NCI-H446 treated with DMSO at 0.1 percent for 48 hours (cell line): ENCODE measurements at regions not wholly inside any gene's neighbourhood (a gene's known extent, or its start where the extent isn't known, plus 50 kb on each side); places are given as distances from the start of the nearest gene placed in this dataset.

ENCODE experiments used
- DNase-seq: peaks from one replicate; lab custom pipeline; 2025; lab: John Stamatoyannopoulos, UW

DNA sequence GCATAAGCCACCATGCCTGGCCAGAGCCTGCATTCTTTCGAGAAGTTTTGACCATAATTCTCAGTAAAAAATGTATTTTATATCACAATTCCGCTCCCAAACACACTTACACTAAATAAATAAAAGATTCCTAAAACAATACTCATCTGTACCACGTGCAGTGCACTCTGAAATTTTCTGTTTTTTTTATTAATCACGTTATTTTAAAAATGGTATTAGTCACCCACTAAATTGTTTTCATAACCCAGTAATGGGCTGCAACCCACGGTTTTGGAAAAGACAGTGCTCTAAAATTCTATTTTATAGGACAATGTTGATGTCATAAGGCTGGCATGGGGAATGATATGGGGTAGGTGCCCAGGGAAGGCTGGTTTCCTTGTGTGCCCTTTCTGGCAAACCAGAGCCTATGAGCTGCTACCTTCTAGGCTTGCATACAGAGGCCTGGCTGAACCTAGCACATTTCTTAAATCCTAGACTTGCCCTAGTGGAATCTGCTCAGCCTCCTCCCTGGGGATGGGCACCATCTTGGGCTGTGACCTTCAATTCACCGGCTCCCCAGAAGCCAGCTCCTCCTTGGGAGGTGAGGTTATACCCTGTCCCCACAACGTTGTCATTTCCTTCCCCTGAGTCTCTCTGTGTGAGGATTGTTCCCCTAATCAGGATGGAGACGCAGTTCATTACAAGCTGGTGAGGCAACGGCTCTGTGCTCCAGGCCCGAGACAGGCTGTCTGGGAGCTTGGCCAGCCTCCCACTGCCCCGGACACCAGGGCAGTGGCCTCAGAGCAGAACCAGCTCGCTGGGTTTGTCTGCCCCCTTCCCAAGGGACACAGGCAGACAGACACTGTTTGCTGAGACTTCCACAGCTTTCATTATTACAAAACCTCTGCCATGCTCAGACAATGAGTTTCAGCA, 116.5 kb upstream of the NAV2 start:
- DNase-seq: no peak

DNA sequence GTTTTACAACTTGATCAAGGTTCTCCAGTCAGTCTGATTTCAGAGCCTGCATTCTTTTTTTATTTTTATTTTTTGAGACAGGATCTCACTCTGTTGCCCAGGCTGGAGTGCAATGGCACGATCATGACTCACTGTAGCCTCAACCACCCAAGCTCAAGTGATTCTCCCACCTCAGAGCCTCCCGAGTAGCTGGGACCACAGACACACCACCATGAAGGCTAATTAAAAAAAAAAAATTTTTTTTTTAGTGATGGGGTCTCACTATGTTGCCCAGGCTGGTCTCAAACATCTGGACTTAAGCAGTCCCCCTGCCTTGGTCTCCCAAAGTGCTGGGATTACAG, 117.2 kb upstream of the NAV2 start:
- DNase-seq: no peak

DNA sequence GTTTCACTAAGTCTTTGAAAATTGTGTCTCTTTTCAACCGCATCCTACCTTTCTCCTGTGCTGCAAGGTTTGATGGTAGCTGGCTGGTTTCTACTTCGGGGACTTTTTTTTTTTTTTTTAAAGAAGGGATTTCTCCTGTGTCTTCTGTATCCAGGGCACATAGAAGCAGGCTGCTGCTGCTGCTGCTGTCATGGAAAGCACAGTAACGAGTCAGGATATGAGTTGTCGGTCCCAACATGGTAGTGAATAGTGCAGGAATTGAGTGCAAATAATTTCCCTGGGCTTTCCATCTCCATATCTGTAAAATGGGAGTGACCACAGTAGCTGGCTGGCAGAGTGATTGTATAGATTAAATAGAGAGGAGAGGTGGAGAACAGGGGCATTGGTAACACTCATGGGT, 118.3 kb upstream of the NAV2 start:
- DNase-seq: no peak

DNA sequence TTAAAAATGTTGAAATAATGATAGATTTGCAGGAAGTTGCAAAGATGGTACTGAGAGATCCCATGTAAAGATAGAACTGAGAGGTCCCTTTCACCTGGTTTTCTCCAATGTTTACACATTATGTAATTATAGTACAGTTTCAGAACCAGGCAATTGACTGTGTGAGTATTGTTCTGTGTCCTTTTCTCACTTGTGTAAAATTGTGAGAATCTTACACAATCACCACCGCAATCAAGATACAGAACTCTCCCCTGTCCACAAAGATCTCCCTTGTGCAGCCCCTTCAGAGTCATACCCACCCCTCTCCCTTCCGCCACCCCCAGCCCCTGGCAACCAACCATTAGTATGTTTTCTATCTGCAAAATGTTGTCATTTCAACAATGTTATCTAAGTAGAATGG, 119.8 kb upstream of the NAV2 start:
- no peak for DNase-seq

DNA sequence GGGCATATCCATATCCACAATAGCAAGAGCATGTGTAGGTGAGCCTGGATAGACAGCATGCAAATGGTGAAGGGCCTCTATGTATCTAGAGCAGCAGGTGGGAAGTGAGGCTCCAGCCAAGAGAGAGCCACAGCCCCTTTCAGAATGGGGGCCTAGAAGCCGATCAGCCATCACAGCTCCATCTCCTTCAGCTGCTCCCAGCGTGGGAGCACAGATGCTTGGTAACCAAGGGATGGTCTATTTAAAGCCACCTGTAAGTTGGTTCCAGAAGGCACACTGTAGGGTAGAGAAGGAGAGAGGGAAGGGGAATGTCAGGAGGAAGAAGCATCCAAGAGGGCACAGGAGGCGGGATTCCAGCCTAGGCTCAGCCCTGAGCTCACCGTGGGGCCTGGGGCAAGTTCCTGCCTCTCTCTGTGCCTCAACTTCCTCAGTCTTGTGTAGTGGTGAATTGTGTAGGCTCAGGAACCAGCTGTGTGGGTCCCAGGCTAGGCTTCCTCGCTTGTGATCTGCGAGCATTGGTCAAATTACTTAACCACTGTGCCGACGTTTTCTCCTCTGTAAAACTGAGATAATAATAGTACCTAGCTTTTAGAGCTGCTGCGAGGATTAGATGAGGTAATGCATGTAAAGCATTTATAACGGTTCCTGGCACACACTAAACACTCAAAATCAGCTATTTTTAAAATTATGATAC, 122.9 kb upstream of the NAV2 start:
- no peak for DNase-seq

DNA sequence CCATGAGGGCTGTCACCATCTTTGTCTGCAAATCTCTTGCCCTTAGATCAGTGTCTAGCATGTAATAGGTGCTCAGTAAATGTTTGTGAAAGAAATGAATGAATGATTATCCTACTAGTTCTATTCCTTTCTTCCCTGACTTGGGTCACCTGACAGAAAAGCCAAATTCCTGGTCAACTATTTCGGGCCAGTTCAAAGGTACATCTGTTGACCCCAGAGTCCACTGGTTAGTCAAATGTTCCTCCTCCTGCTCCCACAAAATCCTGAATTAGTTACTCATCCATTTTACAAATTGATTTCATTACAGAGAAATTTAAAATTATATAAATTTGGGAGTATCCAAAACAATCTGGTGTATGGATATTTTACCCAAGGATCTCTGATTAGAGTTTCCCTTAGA, 124.7 kb upstream of the NAV2 start:
- no peak for DNase-seq

DNA sequence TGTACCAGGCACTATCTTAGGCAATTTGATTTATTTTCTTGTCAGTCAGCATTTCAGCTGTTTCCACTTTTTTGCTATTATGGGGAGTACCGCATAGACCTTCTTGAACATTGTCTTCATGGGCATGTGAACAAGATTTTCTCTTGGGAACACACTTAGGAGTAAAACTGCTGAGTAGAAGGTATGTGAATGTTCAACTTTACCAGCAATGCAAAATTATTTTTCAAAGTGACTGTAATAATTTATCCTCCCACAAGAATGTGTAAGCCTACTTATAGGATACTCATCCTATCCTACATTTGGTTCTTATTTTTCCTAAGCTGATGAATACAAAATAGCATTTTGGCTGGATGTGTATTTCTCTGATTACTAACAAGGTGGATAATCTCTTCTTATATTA, 132.0 kb upstream of the NAV2 start:
- no peak for DNase-seq

DNA sequence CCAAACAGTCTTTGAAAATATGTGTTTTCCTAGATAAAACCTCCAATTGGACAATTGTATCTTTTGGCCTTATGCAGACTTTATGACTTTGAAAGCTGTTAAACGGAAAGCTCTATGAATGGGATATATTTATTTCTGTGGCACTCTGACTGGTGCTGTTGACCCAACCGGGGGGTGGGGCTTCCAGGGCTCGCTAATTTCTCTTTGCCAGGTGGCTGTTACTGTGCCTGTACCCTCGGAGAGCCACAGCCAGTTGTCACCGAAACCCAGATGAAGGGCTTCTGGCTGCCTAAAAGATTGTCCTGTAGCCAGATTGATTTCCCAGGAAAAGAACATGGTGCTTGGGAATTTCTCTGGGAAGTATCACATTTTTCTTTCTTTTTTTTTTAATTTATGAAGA, 132.7 kb upstream of the NAV2 start:
- no peak for DNase-seq

DNA sequence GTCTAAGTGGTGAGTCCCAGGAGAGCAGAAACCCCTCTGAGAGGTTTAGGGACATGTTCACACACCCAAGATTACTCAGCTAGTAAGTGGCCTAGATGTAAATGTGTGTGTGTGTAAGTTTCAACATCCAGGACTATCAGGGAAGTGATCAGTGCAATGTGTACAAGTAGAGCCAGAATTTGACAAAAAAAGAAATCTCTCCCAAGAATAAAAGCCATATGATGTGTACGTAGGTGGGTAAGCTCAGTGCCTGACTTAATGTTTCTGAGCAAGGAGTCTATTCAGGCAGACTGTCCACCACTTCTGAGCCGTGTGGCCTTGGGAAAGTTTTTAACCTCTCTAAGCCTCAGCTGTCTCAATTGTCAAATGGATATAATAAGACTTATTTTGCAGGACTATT, 133.8 kb upstream of the NAV2 start:
- no peak for DNase-seq

DNA sequence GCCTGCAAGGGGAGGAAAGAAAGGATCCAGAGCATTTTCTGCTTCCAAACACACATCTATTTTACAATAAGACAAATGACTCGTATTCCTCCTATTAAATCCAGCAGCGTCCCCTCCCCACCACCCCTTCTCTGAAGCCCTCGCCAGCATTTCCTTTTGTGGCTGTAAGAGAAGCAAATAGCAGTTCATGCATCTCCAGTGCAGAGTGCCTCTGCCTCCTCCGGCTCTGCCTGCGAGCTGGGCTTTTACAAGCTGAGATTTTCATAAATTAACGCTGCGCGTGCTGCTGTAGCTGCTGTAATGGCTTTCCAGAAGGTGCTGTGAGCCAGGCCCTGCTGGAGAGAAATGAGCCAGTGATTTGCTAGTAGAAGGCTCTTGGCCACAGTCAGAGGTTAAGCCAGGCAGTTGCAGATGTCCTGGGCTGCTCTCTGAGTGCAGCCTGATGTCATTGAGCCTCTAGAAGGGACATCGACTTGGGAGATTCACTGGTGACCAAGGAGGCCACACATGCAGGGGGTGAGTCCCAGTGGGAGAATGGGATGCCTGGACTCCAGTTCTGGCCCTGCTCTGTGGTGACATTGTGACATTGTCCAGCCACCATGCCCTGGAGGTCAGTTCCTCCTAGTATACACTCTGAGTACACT, 134.5 kb upstream of the NAV2 start:
- peak; percentile 63 for DNase-seq

DNA sequence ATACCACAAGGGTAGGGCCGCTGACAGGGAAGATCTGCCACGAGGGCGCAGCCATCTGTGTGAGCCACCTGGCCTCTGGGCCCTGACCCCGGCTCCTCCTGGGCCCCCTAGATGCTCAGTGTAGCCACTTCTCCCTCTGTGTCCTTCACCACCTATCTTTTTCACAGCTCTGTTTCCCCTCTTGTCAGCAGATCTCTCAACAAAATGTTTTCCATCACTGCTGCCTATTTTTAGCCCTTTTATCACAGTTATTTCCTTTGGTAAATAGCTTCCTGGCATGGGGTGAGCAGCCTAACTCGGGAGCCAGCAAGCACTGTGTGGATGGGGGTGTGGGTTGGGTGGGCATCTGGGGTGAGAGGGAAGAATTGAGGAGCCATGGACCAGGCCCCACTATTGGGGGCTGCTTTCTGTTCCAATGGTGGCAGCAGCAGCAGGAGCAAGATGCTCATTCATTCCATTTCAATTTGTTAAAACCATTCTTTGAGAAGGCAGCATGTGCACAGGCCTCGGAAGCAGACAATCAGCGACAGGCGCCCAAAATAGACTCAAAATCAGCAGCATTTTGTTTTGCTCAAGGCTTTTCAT, 135.2 kb upstream of the NAV2 start:
- DNase-seq: no peak

DNA sequence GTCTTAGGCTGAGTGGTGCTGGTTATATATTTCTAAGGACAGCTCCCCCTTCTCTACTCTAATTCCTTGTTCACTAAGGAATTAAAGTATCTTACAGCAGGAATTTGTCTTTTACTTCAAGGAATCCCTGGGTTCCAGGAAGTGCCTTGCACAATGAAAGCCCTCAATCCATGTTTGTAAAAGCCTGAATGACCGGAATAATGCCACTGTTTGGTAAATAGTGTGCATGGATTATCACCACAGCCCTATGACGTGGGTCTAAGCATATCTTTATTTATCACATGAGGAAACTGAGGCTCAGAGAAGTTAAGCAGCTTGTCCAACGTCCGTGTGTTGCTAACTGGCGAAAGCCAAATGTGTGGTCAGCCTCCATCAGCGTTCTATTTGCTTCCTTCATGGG, 135.7 kb upstream of the NAV2 start:
- DNase-seq: no peak

DNA sequence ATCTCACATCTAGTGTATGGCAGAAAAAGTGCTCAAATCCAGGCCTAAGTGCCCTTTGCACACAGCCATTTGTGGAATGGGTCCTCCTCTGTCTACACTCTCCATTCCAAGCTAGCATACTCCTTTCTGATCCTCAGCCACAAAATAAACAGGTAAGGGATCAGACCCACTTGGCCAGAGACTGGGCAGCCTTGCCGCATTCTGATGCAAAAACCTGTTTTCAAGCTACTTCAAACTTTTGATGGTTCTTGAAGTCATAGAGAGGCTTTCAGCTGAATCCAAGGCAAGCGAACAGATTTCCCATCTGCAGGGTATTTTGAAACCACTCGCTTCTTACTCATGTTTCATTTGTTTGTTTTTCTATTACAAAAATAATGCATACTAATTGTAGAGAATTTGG, 136.6 kb upstream of the NAV2 start:
- no peak for DNase-seq

DNA sequence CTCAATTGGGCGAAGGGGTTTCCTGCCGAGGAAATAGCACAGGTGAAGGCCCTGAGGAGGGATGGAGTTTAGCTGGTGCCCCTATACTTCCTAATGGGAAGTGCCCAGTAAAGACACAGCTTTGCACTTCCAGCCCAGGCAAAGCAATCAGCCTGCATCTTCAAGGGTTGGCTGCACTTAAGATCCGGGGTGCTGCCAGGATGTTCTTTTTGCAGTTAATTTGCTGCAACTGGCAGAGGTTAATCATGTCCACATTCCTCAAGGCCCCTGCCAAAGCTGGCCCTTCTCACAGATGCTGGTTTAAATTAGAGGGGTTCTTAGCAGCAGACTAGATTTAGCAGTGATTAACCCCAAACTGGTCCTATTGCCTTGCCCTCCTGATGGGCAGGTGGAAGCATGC, 137.7 kb upstream of the NAV2 start:
- DNase-seq: no peak

DNA sequence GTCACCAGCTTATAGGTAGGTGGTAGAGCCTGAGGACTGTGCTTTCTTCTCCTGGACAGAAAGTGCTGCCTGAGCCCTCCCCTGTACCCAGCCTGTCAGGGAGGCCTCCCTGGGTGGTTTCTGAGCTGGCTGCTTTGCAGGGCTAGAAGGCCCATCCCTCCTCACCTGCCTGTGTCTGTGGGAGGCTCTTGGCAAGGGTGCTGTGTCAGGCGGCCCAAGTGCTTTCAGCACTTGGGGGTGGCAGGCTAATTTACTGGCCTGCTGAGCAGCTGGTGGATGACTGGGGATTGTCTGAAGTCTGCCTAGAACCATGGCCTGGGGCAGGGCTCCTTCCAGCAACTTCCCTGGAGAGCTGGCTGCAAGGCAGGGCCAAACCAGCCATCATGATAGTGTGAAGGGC, 139.0 kb upstream of the NAV2 start:
- DNase-seq: peak; percentile 29

DNA sequence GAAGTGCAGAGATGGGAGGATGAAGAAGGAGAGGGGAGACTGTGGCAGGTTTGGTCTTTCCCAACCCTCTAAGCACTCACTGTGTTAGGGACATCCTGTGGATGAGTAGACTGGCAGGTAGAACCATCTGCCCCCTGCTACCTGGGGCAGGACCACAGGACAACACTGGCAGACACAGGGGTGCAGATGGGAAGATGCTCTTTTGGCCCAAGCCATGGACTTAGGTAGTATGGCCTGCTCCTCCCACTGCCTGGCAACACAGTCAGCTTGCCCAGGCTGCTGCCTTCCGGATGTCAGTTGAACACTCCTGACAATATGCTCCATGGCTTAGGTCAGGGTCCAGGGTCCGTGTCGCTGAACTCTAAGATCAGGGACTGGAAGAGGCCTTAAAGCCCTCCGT, 140.7 kb upstream of the NAV2 start:
- DNase-seq: no peak

DNA sequence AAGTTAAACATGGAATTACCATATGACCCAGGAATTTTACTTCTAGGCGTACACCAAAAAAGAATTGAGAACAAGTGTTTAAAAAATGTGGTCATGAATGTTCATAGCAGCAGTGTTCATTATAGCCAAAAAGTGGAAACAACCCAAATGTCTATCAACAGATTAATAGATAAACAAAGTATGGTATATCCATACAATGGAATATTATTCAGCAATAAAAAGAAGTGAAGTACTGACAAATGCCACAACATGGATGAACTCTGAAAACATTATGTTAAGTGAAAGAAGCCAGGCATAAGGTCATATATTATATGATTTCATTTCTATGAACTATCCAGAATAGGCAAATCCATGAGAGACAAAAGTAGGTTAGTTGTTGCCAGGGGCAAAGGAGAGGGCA, 141.7 kb upstream of the NAV2 start:
- no peak for DNase-seq

DNA sequence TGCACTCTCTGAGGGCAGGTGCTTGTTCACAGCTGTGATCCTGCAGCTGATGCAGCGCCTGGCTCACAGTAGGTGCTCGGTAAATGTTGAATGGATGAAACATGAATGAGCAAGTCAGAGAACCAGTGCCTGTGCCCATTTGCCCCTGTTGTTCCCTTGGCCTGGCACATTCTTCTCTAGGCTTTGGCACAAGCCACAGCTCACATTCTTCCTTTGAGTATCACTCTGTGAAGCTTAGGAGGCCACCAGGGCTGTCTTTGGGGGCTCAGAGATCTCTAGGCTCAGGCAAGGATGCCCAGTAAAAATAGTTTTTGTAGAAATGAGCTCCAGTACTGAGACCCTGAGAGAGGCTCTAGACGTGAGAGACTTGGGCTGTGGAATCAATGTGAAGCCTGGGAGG, 144.6 kb upstream of the NAV2 start:
- DNase-seq: no peak

DNA sequence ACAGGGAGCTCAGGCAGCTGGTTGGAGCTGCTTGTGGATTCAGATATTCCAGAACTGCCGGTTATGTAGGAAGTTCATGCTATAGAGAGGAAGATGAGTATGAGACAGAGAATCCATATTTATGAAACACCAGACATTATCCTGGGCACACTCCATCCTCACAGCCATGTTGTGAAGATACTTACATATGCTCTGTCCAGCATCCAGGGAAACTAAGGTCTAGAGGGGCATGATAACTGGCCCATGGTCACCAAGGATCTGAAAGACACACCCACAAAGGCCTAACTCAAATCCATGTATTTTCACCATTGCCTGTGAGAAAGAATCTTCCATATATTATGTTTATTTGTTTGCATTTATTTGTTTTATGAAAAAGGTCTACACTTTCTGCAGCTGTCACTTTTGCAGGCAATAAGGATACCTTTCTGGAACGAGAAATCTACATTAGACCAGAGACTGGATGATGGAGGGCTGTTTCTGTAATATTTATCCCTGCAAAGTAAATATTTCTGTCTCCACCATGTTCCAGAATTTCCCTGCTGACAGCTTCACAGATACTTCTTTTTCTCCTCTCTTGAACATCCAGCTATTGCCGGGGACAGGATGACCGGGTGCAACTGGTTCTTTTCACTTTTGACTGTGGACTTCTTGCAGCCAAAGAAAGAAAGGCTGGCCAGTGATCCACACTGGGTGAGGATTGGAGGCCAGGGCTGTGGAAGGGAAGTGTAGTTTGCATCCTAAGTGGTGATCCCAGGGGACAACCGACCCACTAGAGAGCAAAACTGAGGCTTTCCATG, 145.9 kb upstream of the NAV2 start:
- DNase-seq: no peak

DNA sequence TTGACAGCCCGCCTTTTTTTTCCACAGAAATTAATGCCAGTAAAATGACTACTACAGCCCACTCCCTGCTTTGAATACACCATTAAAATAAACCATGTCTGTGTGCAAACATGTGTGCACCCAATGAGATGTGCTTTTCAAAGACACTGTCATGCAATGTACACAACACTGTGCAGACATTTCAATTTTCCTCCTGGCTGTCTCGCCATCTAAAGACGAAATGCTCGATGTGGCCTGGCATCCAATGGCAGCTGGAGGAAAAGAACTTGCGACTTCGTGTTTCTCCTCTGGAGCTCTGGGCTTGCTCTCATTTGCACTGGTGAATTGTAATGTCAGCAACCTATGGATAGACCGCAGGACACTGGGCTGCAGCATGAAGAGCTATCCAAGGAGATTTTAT, 147.0 kb upstream of the NAV2 start:
- DNase-seq: no peak

DNA sequence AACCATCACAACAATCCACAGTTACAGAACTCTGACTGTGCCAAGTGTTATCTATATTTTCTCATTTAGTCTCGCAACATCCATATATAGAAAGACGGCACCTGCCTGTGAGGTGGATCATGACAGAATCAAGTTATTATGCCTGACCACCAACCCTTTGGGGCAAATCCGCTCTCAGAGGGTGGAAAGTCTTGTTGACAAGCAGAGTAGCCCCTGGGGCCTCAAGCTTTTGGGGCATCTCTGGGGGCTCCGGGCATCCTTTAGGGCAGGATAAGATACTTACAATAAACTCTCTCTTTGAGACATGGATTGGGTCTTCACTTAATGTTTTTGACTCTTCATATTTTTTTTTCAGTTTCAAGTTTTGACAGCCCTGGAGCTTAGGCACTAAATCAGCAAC, 150.5 kb upstream of the NAV2 start:
- no peak for DNase-seq

DNA sequence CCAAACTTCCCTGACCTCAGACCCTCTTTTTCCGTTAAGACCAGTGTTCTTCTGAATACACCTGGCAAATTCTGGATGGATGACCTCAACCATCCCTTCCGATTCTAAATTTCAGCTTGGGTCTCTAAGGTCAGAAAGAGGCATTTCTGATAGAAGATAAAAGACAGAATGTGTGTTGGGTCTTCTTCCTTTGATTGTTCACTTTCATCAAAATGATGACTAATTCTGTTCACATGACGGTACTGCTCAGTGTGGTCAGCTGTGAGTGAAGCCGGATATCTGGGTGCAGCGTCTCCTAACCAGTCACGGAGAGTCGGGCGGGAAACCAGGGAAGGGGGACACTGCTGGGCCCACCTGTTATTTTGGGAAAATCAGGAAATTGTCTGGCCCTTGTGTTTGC, 151.6 kb upstream of the NAV2 start:
- DNase-seq: no peak
